ENCODE measurements at regions not wholly inside any gene's neighbourhood (a gene's known extent, or its start where the extent isn't known, plus 50 kb on each side); places are given as distances from the start of the nearest gene placed in this dataset.
A peak's percentile ranks its signal among the peaks of the same experiment; 100 is the strongest.

DNA sequence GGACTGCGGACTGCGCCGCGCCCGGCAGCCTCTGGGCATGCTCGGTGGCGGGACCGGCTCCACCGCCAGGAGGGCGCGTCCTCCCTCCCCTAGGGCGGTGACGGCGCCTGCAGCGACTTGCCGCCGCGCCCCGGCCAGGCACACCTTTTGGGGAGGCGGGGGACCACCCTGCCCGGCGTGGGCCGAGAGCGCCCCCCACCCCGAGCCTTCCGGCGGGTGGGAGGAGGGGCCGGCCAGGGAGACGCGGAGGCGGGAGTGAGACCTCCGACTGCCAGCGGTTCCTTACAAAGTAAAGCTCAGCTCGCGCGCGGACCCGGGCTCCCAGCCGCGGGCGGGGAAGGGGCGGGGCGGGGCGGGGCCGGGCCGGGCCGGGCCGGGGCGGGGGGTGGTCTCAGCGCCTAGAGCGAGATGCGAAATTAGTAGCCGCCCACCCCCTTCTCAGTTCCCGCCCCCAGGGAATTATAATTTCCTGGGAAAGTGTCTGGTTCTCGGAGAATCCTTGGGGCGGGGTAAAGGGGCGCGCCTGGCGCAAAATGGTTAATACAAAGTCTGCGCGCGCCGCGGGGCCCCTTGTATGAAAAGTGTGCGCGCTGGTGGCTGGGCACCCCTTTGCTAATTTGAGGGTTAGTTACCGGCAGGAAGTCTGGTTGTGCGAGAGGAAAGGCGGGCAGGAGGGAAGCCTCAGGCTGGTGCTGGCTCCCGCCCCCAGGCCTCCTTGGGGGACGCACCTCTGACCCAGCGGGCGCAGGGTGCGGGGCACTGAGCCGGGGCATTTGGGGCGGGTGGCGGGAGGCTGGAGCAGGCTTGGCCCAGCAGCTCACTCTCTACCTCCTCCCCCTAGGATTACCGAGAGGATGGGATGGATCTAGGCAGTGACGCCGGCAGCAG lies 224.8 kb upstream of the IL12A start:
- POLR2A ChIA-PET, result interaction anchor here (0.6 to 3.4 kb wide), 11 partner anchors 10 to 146 kb away, joined by 3 to 17 read pairs (median 4); no protein-coding TSS in a partner anchor
- CTCF ChIA-PET, result interaction anchor here (0.9 kb wide), 1 partner anchor 1104 kb away, joined by 4 read pairs; no protein-coding TSS in a partner anchor
- no peaks in the 10 kb centered on the region for H3K9me3 ChIP-seq (ENCODE audit: control insufficient read depth, insufficient read depth, low read depth, low read length)
- H3K27ac ChIP-seq (ENCODE audit: extremely low read depth, low read depth, low read length), result peak overlapping the region; percentile 97
- peak overlapping the region; percentile 67 for H3K4me3 ChIP-seq (ENCODE audit: low read depth, low read length)
- peaks cover 0 to 11% of the 10 kb centered on the region in 2 experiments; a peak in 1 of 3 replicates for H3K36me3 ChIP-seq (ENCODE audit: control insufficient read depth in 2 of 2, insufficient read depth in 1 of 2, low read length in 2 of 2)
- no peaks in the 10 kb centered on the region for H3K4me1 ChIP-seq (ENCODE audit: control insufficient read depth, insufficient read depth, low read length)
- peak; percentile 95 for TF ChIP-seq ZBTB17 (tag by site-specific recombination; IDR thresholded peaks at IDR 0.05)
- no peak for TF ChIP-seq ZNF114 (tag by site-specific recombination; IDR thresholded peaks at IDR 0.05)
- TF ChIP-seq SP7 (tag by site-specific recombination; IDR thresholded peaks at IDR 0.05), result peak; percentile 94
- no peak for TF ChIP-seq ZNF174 (tag by site-specific recombination; IDR thresholded peaks at IDR 0.05)
- no peak for TF ChIP-seq MZF1 (tag by site-specific recombination; IDR thresholded peaks at IDR 0.05; ENCODE audit: borderline replicate concordance)
- TF ChIP-seq ZNF266 (tag by site-specific recombination; IDR thresholded peaks at IDR 0.05; ENCODE audit: low read depth), result no peak
- no peak for TF ChIP-seq ZBTB20 (tag by site-specific recombination; IDR thresholded peaks at IDR 0.05)
- no peak for TF ChIP-seq ZNF549 (tag by site-specific recombination; IDR thresholded peaks at IDR 0.05)
- no peak for TF ChIP-seq SALL2 (tag by site-specific recombination; IDR thresholded peaks at IDR 0.05; ENCODE audit: borderline replicate concordance)
- TF ChIP-seq ZNF138 (tag by site-specific recombination; IDR thresholded peaks at IDR 0.05; ENCODE audit: borderline replicate concordance), result no peak
- TF ChIP-seq ZSCAN16 (tag by site-specific recombination; IDR thresholded peaks at IDR 0.05), result no peak
- peak; percentile 98 for TF ChIP-seq ZFHX2 (tag by site-specific recombination; conservative IDR thresholded peaks at IDR 0.05)
- TF ChIP-seq KLF7 (tag by site-specific recombination; IDR thresholded peaks at IDR 0.05; ENCODE audit: borderline replicate concordance), result peak; percentile 12
- TF ChIP-seq ZNF76 (tag by site-specific recombination; IDR thresholded peaks at IDR 0.05; ENCODE audit: borderline replicate concordance, low read depth), result 0 out of 2 replicates have a peak, but pooled peaks have one; percentile 12
- TF ChIP-seq, protein P1, sequence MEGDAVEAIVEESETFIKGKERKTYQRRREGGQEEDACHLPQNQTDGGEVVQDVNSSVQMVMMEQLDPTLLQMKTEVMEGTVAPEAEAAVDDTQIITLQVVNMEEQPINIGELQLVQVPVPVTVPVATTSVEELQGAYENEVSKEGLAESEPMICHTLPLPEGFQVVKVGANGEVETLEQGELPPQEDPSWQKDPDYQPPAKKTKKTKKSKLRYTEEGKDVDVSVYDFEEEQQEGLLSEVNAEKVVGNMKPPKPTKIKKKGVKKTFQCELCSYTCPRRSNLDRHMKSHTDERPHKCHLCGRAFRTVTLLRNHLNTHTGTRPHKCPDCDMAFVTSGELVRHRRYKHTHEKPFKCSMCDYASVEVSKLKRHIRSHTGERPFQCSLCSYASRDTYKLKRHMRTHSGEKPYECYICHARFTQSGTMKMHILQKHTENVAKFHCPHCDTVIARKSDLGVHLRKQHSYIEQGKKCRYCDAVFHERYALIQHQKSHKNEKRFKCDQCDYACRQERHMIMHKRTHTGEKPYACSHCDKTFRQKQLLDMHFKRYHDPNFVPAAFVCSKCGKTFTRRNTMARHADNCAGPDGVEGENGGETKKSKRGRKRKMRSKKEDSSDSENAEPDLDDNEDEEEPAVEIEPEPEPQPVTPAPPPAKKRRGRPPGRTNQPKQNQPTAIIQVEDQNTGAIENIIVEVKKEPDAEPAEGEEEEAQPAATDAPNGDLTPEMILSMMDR (tag by site-specific recombination; IDR thresholded peaks at IDR 0.05), result peak; percentile 57
- TF ChIP-seq, protein P2, sequence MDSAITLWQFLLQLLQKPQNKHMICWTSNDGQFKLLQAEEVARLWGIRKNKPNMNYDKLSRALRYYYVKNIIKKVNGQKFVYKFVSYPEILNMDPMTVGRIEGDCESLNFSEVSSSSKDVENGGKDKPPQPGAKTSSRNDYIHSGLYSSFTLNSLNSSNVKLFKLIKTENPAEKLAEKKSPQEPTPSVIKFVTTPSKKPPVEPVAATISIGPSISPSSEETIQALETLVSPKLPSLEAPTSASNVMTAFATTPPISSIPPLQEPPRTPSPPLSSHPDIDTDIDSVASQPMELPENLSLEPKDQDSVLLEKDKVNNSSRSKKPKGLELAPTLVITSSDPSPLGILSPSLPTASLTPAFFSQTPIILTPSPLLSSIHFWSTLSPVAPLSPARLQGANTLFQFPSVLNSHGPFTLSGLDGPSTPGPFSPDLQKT (IDR thresholded peaks at IDR 0.05; ENCODE audit: borderline replicate concordance, low read depth, low read length), result no peak
- TF ChIP-seq, protein P3, sequence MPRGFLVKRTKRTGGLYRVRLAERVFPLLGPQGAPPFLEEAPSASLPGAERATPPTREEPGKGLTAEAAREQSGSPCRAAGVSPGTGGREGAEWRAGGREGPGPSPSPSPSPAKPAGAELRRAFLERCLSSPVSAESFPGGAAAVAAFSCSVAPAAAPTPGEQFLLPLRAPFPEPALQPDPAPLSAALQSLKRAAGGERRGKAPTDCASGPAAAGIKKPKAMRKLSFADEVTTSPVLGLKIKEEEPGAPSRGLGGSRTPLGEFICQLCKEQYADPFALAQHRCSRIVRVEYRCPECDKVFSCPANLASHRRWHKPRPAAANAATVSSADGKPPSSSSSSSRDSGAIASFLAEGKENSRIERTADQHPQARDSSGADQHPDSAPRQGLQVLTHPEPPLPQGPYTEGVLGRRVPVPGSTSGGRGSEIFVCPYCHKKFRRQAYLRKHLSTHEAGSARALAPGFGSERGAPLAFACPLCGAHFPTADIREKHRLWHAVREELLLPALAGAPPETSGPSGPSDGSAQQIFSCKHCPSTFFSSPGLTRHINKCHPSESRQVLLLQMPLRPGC (tag by site-specific recombination; IDR thresholded peaks at IDR 0.05), result no peak
- no peak for TF ChIP-seq ZNF211 (tag by site-specific recombination; IDR thresholded peaks at IDR 0.05; ENCODE audit: low read depth)
- no peak for TF ChIP-seq RBAK (tag by site-specific recombination; IDR thresholded peaks at IDR 0.05)
- peak; percentile 34 for TF ChIP-seq ZXDB (tag by site-specific recombination; IDR thresholded peaks at IDR 0.05)
- no peak for TF ChIP-seq ZNF473 (tag by site-specific recombination; IDR thresholded peaks at IDR 0.05)
- TF ChIP-seq, protein P4, sequence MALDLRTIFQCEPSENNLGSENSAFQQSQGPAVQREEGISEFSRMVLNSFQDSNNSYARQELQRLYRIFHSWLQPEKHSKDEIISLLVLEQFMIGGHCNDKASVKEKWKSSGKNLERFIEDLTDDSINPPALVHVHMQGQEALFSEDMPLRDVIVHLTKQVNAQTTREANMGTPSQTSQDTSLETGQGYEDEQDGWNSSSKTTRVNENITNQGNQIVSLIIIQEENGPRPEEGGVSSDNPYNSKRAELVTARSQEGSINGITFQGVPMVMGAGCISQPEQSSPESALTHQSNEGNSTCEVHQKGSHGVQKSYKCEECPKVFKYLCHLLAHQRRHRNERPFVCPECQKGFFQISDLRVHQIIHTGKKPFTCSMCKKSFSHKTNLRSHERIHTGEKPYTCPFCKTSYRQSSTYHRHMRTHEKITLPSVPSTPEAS (tag by site-specific recombination; IDR thresholded peaks at IDR 0.05), result no peak
- no peak for TF ChIP-seq ZNF571 (tag by site-specific recombination; IDR thresholded peaks at IDR 0.05)
- TF ChIP-seq, protein P5, sequence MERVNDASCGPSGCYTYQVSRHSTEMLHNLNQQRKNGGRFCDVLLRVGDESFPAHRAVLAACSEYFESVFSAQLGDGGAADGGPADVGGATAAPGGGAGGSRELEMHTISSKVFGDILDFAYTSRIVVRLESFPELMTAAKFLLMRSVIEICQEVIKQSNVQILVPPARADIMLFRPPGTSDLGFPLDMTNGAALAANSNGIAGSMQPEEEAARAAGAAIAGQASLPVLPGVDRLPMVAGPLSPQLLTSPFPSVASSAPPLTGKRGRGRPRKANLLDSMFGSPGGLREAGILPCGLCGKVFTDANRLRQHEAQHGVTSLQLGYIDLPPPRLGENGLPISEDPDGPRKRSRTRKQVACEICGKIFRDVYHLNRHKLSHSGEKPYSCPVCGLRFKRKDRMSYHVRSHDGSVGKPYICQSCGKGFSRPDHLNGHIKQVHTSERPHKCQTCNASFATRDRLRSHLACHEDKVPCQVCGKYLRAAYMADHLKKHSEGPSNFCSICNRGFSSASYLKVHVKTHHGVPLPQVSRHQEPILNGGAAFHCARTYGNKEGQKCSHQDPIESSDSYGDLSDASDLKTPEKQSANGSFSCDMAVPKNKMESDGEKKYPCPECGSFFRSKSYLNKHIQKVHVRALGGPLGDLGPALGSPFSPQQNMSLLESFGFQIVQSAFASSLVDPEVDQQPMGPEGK (tag by site-specific recombination; IDR thresholded peaks at IDR 0.05), result peak; percentile 74
- TF ChIP-seq, protein P6, sequence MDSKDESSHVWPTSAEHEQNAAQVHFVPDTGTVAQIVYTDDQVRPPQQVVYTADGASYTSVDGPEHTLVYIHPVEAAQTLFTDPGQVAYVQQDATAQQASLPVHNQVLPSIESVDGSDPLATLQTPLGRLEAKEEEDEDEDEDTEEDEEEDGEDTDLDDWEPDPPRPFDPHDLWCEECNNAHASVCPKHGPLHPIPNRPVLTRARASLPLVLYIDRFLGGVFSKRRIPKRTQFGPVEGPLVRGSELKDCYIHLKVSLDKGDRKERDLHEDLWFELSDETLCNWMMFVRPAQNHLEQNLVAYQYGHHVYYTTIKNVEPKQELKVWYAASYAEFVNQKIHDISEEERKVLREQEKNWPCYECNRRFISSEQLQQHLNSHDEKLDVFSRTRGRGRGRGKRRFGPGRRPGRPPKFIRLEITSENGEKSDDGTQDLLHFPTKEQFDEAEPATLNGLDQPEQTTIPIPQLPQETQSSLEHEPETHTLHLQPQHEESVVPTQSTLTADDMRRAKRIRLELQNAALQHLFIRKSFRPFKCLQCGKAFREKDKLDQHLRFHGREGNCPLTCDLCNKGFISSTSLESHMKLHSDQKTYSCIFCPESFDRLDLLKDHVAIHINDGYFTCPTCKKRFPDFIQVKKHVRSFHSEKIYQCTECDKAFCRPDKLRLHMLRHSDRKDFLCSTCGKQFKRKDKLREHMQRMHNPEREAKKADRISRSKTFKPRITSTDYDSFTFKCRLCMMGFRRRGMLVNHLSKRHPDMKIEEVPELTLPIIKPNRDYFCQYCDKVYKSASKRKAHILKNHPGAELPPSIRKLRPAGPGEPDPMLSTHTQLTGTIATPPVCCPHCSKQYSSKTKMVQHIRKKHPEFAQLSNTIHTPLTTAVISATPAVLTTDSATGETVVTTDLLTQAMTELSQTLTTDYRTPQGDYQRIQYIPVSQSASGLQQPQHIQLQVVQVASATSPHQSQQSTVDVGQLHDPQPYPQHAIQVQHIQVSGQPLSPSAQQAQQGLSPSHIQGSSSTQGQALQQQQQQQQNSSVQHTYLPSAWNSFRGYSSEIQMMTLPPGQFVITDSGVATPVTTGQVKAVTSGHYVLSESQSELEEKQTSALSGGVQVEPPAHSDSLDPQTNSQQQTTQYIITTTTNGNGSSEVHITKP (tag by site-specific recombination; IDR thresholded peaks at IDR 0.05), result peak; percentile 89

Data from HEK293 (cell line).